ENCODE measurements at regions not wholly inside any gene's neighbourhood (a gene's known extent, or its start where the extent isn't known, plus 50 kb on each side); places are given as distances from the start of the nearest gene placed in this dataset.

GRCh38 chr7:30226614-30227268 is 57.7 kb upstream of the ZNRF2 start:
- intact Hi-C loops (cut with micrococcal nuclease) (no loop called here), dilution Hi-C loops (cut with HindIII; ENCODE audit: low sequenced_read_pairs, unreplicated experiment) (no loop called here), in situ Hi-C loops (cut with MboI; ENCODE audit: low sequenced_read_pairs) (no loop called here)
- ATAC-seq (ENCODE audit: low read depth): no peak
- CTCF ChIA-PET: no interaction called here
- H3K9me1 ChIP-seq (ENCODE audit: insufficient read depth, low read length): no peaks in the 10 kb centered on the region; the same call in 1 of the 2 replicates
- no peak overlapping the region for H3K14ac ChIP-seq (replicated peaks; ENCODE audit: low read depth, low read length)
- no peak overlapping the region for H2BK20ac ChIP-seq (ENCODE audit: low read depth, low read length)
- H4K91ac ChIP-seq (ENCODE audit: insufficient read depth, low read depth, low read length): no peak overlapping the region
- H2BK15ac ChIP-seq (ENCODE audit: low read depth, low read length): no peak overlapping the region
- H3K56ac ChIP-seq (ENCODE audit: extremely low read depth, insufficient read depth, low read length): no peak overlapping the region
- no peaks in the 10 kb centered on the region for H3K79me1 ChIP-seq (ENCODE audit: low read depth in 1 of 2, low read length in 2 of 2)
- peaks cover 2% of the 10 kb centered on the region for H3K27me3 ChIP-seq (ENCODE audit: control insufficient read depth, insufficient read depth, low read length)
- no peaks in the 10 kb centered on the region for H3K9me3 ChIP-seq (ENCODE audit: control insufficient read depth, insufficient read depth, low read length)
- H3K9ac ChIP-seq (ENCODE audit: low read depth, low read length): no peak overlapping the region
- H3K4me3 ChIP-seq (ENCODE audit: insufficient read depth, low read depth, low read length): no peak overlapping the region
- no peak overlapping the region for H4K8ac ChIP-seq (ENCODE audit: low read depth in 2 of 2, low read length in 2 of 2)
- no peak for TF ChIP-seq SMC3 (IDR thresholded peaks at IDR 0.05; ENCODE audit: low read depth, low read length)
- TF ChIP-seq CEBPB (IDR thresholded peaks at IDR 0.05; ENCODE audit: low read depth, low read length): no peak
- no peak for TF ChIP-seq MAZ (IDR thresholded peaks at IDR 0.05; ENCODE audit: borderline replicate concordance, low read depth, low read length)
- TF ChIP-seq USF2 (IDR thresholded peaks at IDR 0.05; ENCODE audit: low read depth, low read length): no peak
- no peak for TF ChIP-seq MAFK (IDR thresholded peaks at IDR 0.05; ENCODE audit: low read depth, low read length)
- TF ChIP-seq ELK1 (IDR thresholded peaks at IDR 0.05; ENCODE audit: borderline replicate concordance, low read depth, low read length): no peak
- TF ChIP-seq CHD1 (IDR thresholded peaks at IDR 0.05; ENCODE audit: low read depth, low read length): no peak
- no peak for TF ChIP-seq NFE2L2 (IDR thresholded peaks at IDR 0.05; ENCODE audit: low read depth, low read length)
- no peak for TF ChIP-seq MXI1 (IDR thresholded peaks at IDR 0.05; ENCODE audit: borderline replicate concordance, low read depth, low read length)
- no peak for TF ChIP-seq RFX5 (IDR thresholded peaks at IDR 0.05; ENCODE audit: low read depth, low read length)
- TF ChIP-seq BHLHE40 (IDR thresholded peaks at IDR 0.05; ENCODE audit: low read depth, low read length): no peak
- no peak for TF ChIP-seq POLR2A (IDR thresholded peaks at IDR 0.05; ENCODE audit: low read depth, low read length)
- no peak for TF ChIP-seq FOS (IDR thresholded peaks at IDR 0.05; ENCODE audit: low read depth, low read length)
- no peak for TF ChIP-seq CTCF (conservative IDR thresholded peaks at IDR 0.05; ENCODE audit: low read depth, low read length)
- TF ChIP-seq RCOR1 (IDR thresholded peaks at IDR 0.05; ENCODE audit: insufficient replicate concordance, low read length): no peak
- TF ChIP-seq RAD21 (IDR thresholded peaks at IDR 0.05; ENCODE audit: low read length): no peak
- DNase-seq: no peak
- no peak overlapping the region for H2AK9ac ChIP-seq (replicated peaks; ENCODE audit: low read depth, low read length, poor library complexity)
- H2AFZ ChIP-seq (replicated peaks; ENCODE audit: low read length, poor library complexity): no peak overlapping the region
- 63% methylated on average over 3 of the region's 12 CpGs; no CpG with 5 or more reads in 1 of the 2 experiments for WGBS, 2 experiments (ENCODE audit: extremely low coverage in 2 of 2, insufficient read length in 1 of 2)
- H3K36me3 ChIP-seq (ENCODE audit: control insufficient read depth, insufficient read depth, low read length): no peaks in the 10 kb centered on the region
- H4K20me1 ChIP-seq (ENCODE audit: insufficient read depth, low read length): no peaks in the 10 kb centered on the region
- no peak overlapping the region for H2AK5ac ChIP-seq (ENCODE audit: low read depth, low read length)
- no peak overlapping the region for H3K4me2 ChIP-seq (ENCODE audit: low read depth, low read length)
- H3K27ac ChIP-seq (ENCODE audit: insufficient read depth, low read length): no peak overlapping the region
- H2BK120ac ChIP-seq (ENCODE audit: low read depth, low read length): no peak overlapping the region
- no peaks in the 10 kb centered on the region; the same call in 1 of the 2 replicates for H3K4me1 ChIP-seq (ENCODE audit: control insufficient read depth, insufficient read depth, low read length)
- no TSS peak for BruUV-seq (replicated peaks)
- POLR2A ChIA-PET (ENCODE audit: unreplicated experiment): no interaction called here
- H3K4ac ChIP-seq (ENCODE audit: low read depth, low read length): no peak overlapping the region
- H2BK5ac ChIP-seq (ENCODE audit: low read depth, low read length, poor library complexity, severe bottlenecking): no peak overlapping the region
- H4K5ac ChIP-seq (ENCODE audit: low read depth, low read length): no peak overlapping the region
- no peak overlapping the region for H3K18ac ChIP-seq (ENCODE audit: low read depth, low read length)
- H3K23ac ChIP-seq (ENCODE audit: low read depth, low read length): no peak overlapping the region

Measured in IMR-90 (cell line).